ENCODE measurements at regions not wholly inside any gene's neighbourhood (a gene's known extent, or its start where the extent isn't known, plus 50 kb on each side); places are given as distances from the start of the nearest gene placed in this dataset.
"Not testable (repeated sequence)": the region's sequence is repeated elsewhere in the genome, so short reads cannot be mapped to it uniquely, and the experiment has no call there.

GRCh38 chr2:91762312-91762711, 3070.8 kb downstream of the RPIA start:
- TF ChIP-seq, protein P1, sequence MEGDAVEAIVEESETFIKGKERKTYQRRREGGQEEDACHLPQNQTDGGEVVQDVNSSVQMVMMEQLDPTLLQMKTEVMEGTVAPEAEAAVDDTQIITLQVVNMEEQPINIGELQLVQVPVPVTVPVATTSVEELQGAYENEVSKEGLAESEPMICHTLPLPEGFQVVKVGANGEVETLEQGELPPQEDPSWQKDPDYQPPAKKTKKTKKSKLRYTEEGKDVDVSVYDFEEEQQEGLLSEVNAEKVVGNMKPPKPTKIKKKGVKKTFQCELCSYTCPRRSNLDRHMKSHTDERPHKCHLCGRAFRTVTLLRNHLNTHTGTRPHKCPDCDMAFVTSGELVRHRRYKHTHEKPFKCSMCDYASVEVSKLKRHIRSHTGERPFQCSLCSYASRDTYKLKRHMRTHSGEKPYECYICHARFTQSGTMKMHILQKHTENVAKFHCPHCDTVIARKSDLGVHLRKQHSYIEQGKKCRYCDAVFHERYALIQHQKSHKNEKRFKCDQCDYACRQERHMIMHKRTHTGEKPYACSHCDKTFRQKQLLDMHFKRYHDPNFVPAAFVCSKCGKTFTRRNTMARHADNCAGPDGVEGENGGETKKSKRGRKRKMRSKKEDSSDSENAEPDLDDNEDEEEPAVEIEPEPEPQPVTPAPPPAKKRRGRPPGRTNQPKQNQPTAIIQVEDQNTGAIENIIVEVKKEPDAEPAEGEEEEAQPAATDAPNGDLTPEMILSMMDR (IDR thresholded peaks at IDR 0.05), result not testable (repeated sequence)
- TF ChIP-seq POLR2A (IDR thresholded peaks at IDR 0.05), result not testable (repeated sequence)

All from esophagus squamous epithelium (tissue), 4 donors.